ENCODE measurements at regions not wholly inside any gene's neighbourhood (a gene's known extent, or its start where the extent isn't known, plus 50 kb on each side); places are given as distances from the start of the nearest gene placed in this dataset.

DNA sequence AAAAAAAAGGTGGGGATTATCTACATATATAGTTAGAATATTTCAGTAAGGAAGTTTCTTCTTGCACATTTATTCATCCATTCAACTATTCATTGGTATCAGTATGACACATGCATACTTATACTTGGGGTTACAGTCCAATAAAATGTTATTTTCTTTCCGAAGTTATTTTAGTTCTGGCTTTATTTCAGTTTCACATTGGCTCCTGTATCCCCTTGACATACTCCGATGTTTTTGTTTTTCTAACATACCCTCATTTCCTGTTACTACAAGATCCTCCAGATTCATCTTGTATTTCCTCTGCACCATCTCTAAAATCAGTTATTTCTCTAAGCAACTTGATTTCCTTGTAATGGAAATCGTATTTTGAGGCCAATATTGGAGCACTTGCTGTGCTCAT, 435.5 kb upstream of the MON1B start:
- Histone ChIP-seq H3K36me3 (ENCODE audit: insufficient read depth, low read length) (no peaks in the 10 kb centered on the region), H3K27me3 (ENCODE audit: insufficient read depth, low read length) (no peaks in the 10 kb centered on the region), H3K4me3 (ENCODE audit: insufficient read depth, low read depth, low read length) (no peak overlapping the region), H3K27ac (ENCODE audit: low read depth, low read length) (no peak overlapping the region), H3K4me1 (ENCODE audit: insufficient read depth, low read length) (no peaks in the 10 kb centered on the region), H3K9ac (ENCODE audit: low read length) (no peak overlapping the region), H3K79me2 (ENCODE audit: insufficient read depth, low read length) (no peaks in the 10 kb centered on the region), H4K20me1 (ENCODE audit: insufficient read depth, low read length) (no peaks in the 10 kb centered on the region), H2AFZ (ENCODE audit: low read depth, low read length) (no peak overlapping the region), H3K4me2 (ENCODE audit: low read length) (no peak overlapping the region), H3K9me3 (ENCODE audit: insufficient read depth, low read depth, low read length) (no peaks in the 10 kb centered on the region)
- no peaks in the 10 kb centered on the region for H3K27me3 Mint-ChIP-seq (ENCODE audit: low read depth, unreplicated experiment)
- no peak overlapping the region for H3K27ac Mint-ChIP-seq (ENCODE audit: unreplicated experiment)
- no peaks in the 10 kb centered on the region for H3K36me3 Mint-ChIP-seq (ENCODE audit: low read depth, unreplicated experiment)
- no peaks in the 10 kb centered on the region for H3K4me1 Mint-ChIP-seq (ENCODE audit: low read depth, unreplicated experiment)
- FAIRE-seq, result no peak
- TF ChIP-seq EZH2 (IDR thresholded peaks at IDR 0.05; ENCODE audit: insufficient read depth, low read length), result no peak
- H3K4me3 Mint-ChIP-seq (ENCODE audit: unreplicated experiment), result no peak overlapping the region
- peaks cover 5% of the 10 kb centered on the region for H3K9me3 Mint-ChIP-seq (ENCODE audit: unreplicated experiment)
- DNase-seq (ENCODE audit: low read depth), result no peak

DNA sequence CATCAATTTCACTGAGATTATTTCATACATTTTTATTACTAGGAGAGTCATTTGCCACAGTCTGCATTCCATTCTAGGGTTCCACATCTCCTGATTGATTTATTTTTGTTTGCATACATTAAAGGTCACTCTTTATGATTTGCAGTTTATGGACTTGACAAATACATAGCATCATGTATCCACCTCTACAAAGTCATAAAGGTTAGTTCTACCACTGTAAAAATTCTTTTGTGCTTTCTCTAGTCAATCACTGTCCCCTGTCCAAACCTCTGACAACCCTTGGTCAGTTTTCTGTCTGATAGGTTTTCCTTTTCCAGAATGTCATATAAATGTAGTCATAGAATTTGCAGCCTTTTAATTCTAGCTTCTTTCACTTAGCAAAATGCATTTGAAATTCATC, 434.6 kb upstream of the MON1B start:
- Histone ChIP-seq H3K4me2 (ENCODE audit: low read length) (no peak overlapping the region), H3K27ac (ENCODE audit: low read depth, low read length) (no peak overlapping the region), H3K79me2 (ENCODE audit: insufficient read depth, low read length) (no peaks in the 10 kb centered on the region), H3K9me3 (ENCODE audit: insufficient read depth, low read depth, low read length) (no peaks in the 10 kb centered on the region), H3K36me3 (ENCODE audit: insufficient read depth, low read length) (no peaks in the 10 kb centered on the region), H3K9ac (ENCODE audit: low read length) (no peak overlapping the region), H3K4me1 (ENCODE audit: insufficient read depth, low read length) (no peaks in the 10 kb centered on the region), H3K27me3 (ENCODE audit: insufficient read depth, low read length) (no peaks in the 10 kb centered on the region), H4K20me1 (ENCODE audit: insufficient read depth, low read length) (no peaks in the 10 kb centered on the region), H2AFZ (ENCODE audit: low read depth, low read length) (no peak overlapping the region), H3K4me3 (ENCODE audit: insufficient read depth, low read depth, low read length) (no peak overlapping the region)
- Mint-ChIP-seq H3K4me3 (ENCODE audit: unreplicated experiment) (no peak overlapping the region), H3K27ac (ENCODE audit: unreplicated experiment) (no peak overlapping the region), H3K27me3 (ENCODE audit: low read depth, unreplicated experiment) (no peaks in the 10 kb centered on the region), H3K9me3 (ENCODE audit: unreplicated experiment) (peaks cover 3% of the 10 kb centered on the region), H3K4me1 (ENCODE audit: low read depth, unreplicated experiment) (no peaks in the 10 kb centered on the region), H3K36me3 (ENCODE audit: low read depth, unreplicated experiment) (no peaks in the 10 kb centered on the region)
- FAIRE-seq (no peak), DNase-seq (ENCODE audit: low read depth) (no peak)
- TF ChIP-seq, protein P1, sequence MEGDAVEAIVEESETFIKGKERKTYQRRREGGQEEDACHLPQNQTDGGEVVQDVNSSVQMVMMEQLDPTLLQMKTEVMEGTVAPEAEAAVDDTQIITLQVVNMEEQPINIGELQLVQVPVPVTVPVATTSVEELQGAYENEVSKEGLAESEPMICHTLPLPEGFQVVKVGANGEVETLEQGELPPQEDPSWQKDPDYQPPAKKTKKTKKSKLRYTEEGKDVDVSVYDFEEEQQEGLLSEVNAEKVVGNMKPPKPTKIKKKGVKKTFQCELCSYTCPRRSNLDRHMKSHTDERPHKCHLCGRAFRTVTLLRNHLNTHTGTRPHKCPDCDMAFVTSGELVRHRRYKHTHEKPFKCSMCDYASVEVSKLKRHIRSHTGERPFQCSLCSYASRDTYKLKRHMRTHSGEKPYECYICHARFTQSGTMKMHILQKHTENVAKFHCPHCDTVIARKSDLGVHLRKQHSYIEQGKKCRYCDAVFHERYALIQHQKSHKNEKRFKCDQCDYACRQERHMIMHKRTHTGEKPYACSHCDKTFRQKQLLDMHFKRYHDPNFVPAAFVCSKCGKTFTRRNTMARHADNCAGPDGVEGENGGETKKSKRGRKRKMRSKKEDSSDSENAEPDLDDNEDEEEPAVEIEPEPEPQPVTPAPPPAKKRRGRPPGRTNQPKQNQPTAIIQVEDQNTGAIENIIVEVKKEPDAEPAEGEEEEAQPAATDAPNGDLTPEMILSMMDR (IDR thresholded peaks at IDR 0.05; ENCODE audit: insufficient read depth, low read depth, low read length), result no peak
- TF ChIP-seq EZH2 (IDR thresholded peaks at IDR 0.05; ENCODE audit: insufficient read depth, low read length), result no peak

DNA sequence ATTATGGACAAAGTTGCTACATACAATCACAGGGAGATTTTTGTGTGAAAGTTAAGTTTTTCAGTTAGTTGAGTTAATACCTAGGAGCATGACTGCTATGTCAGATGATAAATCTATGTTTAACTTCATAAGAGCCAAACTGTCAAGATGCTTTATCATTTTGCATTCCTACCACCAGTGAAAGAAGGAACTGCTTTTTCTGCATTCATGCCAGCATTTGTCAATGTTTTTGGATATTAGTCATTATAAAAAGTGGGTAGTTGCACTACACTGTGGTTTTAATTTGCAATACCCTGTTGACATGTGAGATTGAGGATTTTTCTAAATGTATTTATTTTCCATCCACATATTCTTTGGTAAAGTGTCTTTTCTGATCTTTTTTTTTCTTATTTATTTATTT, 434.0 kb upstream of the MON1B start:
- Histone ChIP-seq H2AFZ (ENCODE audit: low read depth, low read length) (no peak overlapping the region), H3K9me3 (ENCODE audit: insufficient read depth, low read depth, low read length) (no peaks in the 10 kb centered on the region), H3K9ac (ENCODE audit: low read length) (no peak overlapping the region), H3K36me3 (ENCODE audit: insufficient read depth, low read length) (no peaks in the 10 kb centered on the region), H3K4me3 (ENCODE audit: insufficient read depth, low read depth, low read length) (no peak overlapping the region), H3K4me2 (ENCODE audit: low read length) (no peak overlapping the region), H3K27ac (ENCODE audit: low read depth, low read length) (no peak overlapping the region), H3K4me1 (ENCODE audit: insufficient read depth, low read length) (no peaks in the 10 kb centered on the region), H3K79me2 (ENCODE audit: insufficient read depth, low read length) (no peaks in the 10 kb centered on the region), H3K27me3 (ENCODE audit: insufficient read depth, low read length) (no peaks in the 10 kb centered on the region), H4K20me1 (ENCODE audit: insufficient read depth, low read length) (no peaks in the 10 kb centered on the region)
- no peak for DNase-seq (ENCODE audit: low read depth)
- H3K4me1 Mint-ChIP-seq (ENCODE audit: low read depth, unreplicated experiment), result no peaks in the 10 kb centered on the region
- H3K4me3 Mint-ChIP-seq (ENCODE audit: unreplicated experiment), result no peak overlapping the region
- FAIRE-seq, result no peak
- TF ChIP-seq, protein P1 (IDR thresholded peaks at IDR 0.05; ENCODE audit: insufficient read depth, low read depth, low read length), result no peak
- no peak for TF ChIP-seq EZH2 (IDR thresholded peaks at IDR 0.05; ENCODE audit: insufficient read depth, low read length)
- H3K27ac Mint-ChIP-seq (ENCODE audit: unreplicated experiment), result no peak overlapping the region
- H3K27me3 Mint-ChIP-seq (ENCODE audit: low read depth, unreplicated experiment), result no peaks in the 10 kb centered on the region
- peaks cover 2% of the 10 kb centered on the region for H3K9me3 Mint-ChIP-seq (ENCODE audit: unreplicated experiment)
- H3K36me3 Mint-ChIP-seq (ENCODE audit: low read depth, unreplicated experiment), result no peaks in the 10 kb centered on the region

All from astrocyte (in vitro differentiated cells and primary cell).